Activated T-helper 1 cell treated with anti-CD3 and anti-CD28 coated beads, Interleukin-2, amount 50 U/mL, for 16 hours (primary cell): ENCODE measurements at regions not wholly inside any gene's neighbourhood (a gene's known extent, or its start where the extent isn't known, plus 50 kb on each side); places are given as distances from the start of the nearest gene placed in this dataset.

Experiments used
- DNase-seq, 2 donors: peaks; one replicate each; pipeline ENCODE4 v3.0.0-alpha.2; 2020; ENCODE audit warnings: low read depth in 1 of 2, low spot score in 1 of 2

- DNase-seq = no peak
Measured at GRCh38 chrX:4930426-4930825, 1217.0 kb upstream of the PRKX start.

GRCh38 chrX:4925911-4926310, 1212.5 kb upstream of the PRKX start:
- DNase-seq = no peak

GRCh38 chrX:4909348-4909747, 1195.9 kb upstream of the PRKX start:
- DNase-seq = no peak

GRCh38 chrX:4905576-4905975, 1192.1 kb upstream of the PRKX start:
- no peak for DNase-seq

GRCh38 chrX:4881277-4881676, 1167.8 kb upstream of the PRKX start:
- no peak for DNase-seq

GRCh38 chrX:4878640-4879039, 1165.2 kb upstream of the PRKX start:
- no peak for DNase-seq

- DNase-seq = no peak
Measured at GRCh38 chrX:4876268-4876667, 1162.8 kb upstream of the PRKX start.

GRCh38 chrX:4851534-4851933, 1138.1 kb upstream of the PRKX start:
- no peak for DNase-seq

- no peak for DNase-seq
Measured at GRCh38 chrX:4850312-4850711, 1136.9 kb upstream of the PRKX start.

GRCh38 chrX:4844376-4844775, 1130.9 kb upstream of the PRKX start:
- no peak for DNase-seq

- DNase-seq = no peak
Measured at GRCh38 chrX:4841216-4841745, 1127.8 kb upstream of the PRKX start.

- no peak for DNase-seq
Measured at GRCh38 chrX:4831574-4831973, 1118.1 kb upstream of the PRKX start.

- DNase-seq = no peak
Measured at GRCh38 chrX:4830880-4831557, 1117.6 kb upstream of the PRKX start.

- DNase-seq = no peak
Measured at GRCh38 chrX:4825550-4825949, 1112.1 kb upstream of the PRKX start.

- DNase-seq = no peak
Measured at GRCh38 chrX:4809571-4809970, 1096.1 kb upstream of the PRKX start.

- DNase-seq = no peak
Measured at GRCh38 chrX:4805502-4805901, 1092.1 kb upstream of the PRKX start.

GRCh38 chrX:4800756-4801155, 1087.3 kb upstream of the PRKX start:
- no peak for DNase-seq

GRCh38 chrX:4787971-4788370, 1074.5 kb upstream of the PRKX start:
- DNase-seq = no peak

GRCh38 chrX:4764888-4765287, 1051.4 kb upstream of the PRKX start:
- no peak for DNase-seq

- no peak for DNase-seq
Measured at GRCh38 chrX:4762196-4762595, 1048.7 kb upstream of the PRKX start.

GRCh38 chrX:4754878-4755604, 1041.6 kb upstream of the PRKX start:
- DNase-seq = no peak

GRCh38 chrX:4741024-4741423, 1027.6 kb upstream of the PRKX start:
- no peak for DNase-seq

GRCh38 chrX:4735299-4735698, 1021.9 kb upstream of the PRKX start:
- no peak for DNase-seq
